Inflammatory macrophage (primary cell): ENCODE measurements at regions not wholly inside any gene's neighbourhood (a gene's known extent, or its start where the extent isn't known, plus 50 kb on each side); places are given as distances from the start of the nearest gene placed in this dataset.
"Not testable (repeated sequence)": the region's sequence is repeated elsewhere in the genome, so short reads cannot be mapped to it uniquely, and the experiment has no call there.

Source experiments
- DNase-seq, 2 donors: peaks; one replicate each; pipeline ENCODE4 v3.0.0-alpha.2; 2020 to 2022

GRCh38 chr14:52202151-52202550 is 65.3 kb upstream of the PTGDR start:
- DNase-seq = no peak

- DNase-seq = no peak
Measured at GRCh38 chr14:52190337-52190931, 77.1 kb upstream of the PTGDR start.

- no peak for DNase-seq
Measured at GRCh38 chr14:52189325-52189724, 78.2 kb upstream of the PTGDR start.

GRCh38 chr14:52188381-52188780 is 79.1 kb upstream of the PTGDR start:
- no peak for DNase-seq

GRCh38 chr14:52185178-52185577 is 82.3 kb upstream of the PTGDR start:
- DNase-seq = no peak

GRCh38 chr14:52182853-52183252 is 84.6 kb upstream of the PTGDR start:
- DNase-seq = no peak

- DNase-seq = no peak
Measured at GRCh38 chr14:52179141-52179790, 88.2 kb upstream of the PTGDR start.

GRCh38 chr14:52175982-52176502 is 91.5 kb upstream of the PTGDR start:
- DNase-seq = no peak

- DNase-seq = not testable (repeated sequence)
Measured at GRCh38 chr14:52171932-52172331, 95.6 kb upstream of the PTGDR start.

GRCh38 chr14:52166822-52167221 is 98.0 kb upstream of the NID2 start:
- no peak for DNase-seq

- DNase-seq = no peak
Measured at GRCh38 chr14:52155651-52156213, 86.9 kb upstream of the NID2 start.

- no peak for DNase-seq
Measured at GRCh38 chr14:52154992-52155650, 86.3 kb upstream of the NID2 start.

GRCh38 chr14:52153939-52154338 is 85.1 kb upstream of the NID2 start:
- DNase-seq = no peak

- DNase-seq = no peak
Measured at GRCh38 chr14:52150162-52150561, 81.3 kb upstream of the NID2 start.

GRCh38 chr14:52148371-52148770 is 79.5 kb upstream of the NID2 start:
- no peak for DNase-seq

- no peak for DNase-seq
Measured at GRCh38 chr14:52146504-52146903, 77.6 kb upstream of the NID2 start.

GRCh38 chr14:52144099-52144498 is 75.2 kb upstream of the NID2 start:
- not testable (repeated sequence) for DNase-seq

- DNase-seq = no peak
Measured at GRCh38 chr14:52142504-52142903, 73.6 kb upstream of the NID2 start.

- DNase-seq = peak; percentile 6 to 34
Measured at GRCh38 chr14:52131640-52132320, 62.9 kb upstream of the NID2 start.

- no peak for DNase-seq
Measured at GRCh38 chr14:52129721-52130120, 60.9 kb upstream of the NID2 start.

- no peak for DNase-seq
Measured at GRCh38 chr14:52125885-52126284, 57.0 kb upstream of the NID2 start.

- DNase-seq = no peak
Measured at GRCh38 chr14:52124791-52125684, 56.2 kb upstream of the NID2 start.
